Right lobe of liver (tissue), 4 donors: ENCODE measurements at regions not wholly inside any gene's neighbourhood (a gene's known extent, or its start where the extent isn't known, plus 50 kb on each side); places are given as distances from the start of the nearest gene placed in this dataset.
A peak's percentile ranks its signal among the peaks of the same experiment; 100 is the strongest.

Experiments
- CTCF ChIP-seq, 4 donors: fragments of 200-600 bp in 3 of 4; fragments of 450-650 bp in 1 of 4; IDR thresholded peaks; one replicate each; pipeline versions ENCODE4 v1.5.1 to v1.8.0; 2016 to 2022; ENCODE audit warnings: antibody characterized with exemption in 4 of 4, mild to moderate bottlenecking in 2 of 4
- POLR2A ChIP-seq: fragments of 450-650 bp; IDR thresholded peaks from one replicate; pipeline ENCODE4 v1.6.1; 2017; ENCODE audit warnings: antibody characterized with exemption, mild to moderate bottlenecking
- donor health status: DM: no; HTN: no; CAD: no.
- donor health status: DM: no; HTN: no; CAD: no.
- donor health status: DM: no; HTN: yes; CAD: no.

- no peak for TF ChIP-seq POLR2A
- peak; percentile 13 to 48 (median 29) for TF ChIP-seq CTCF (IDR thresholded peaks at IDR 0.05)
Observed at GRCh38 chr2:8627692-8628085, 54.2 kb upstream of the ID2 start.
